ENCODE measurements at regions not wholly inside any gene's neighbourhood (a gene's known extent, or its start where the extent isn't known, plus 50 kb on each side); places are given as distances from the start of the nearest gene placed in this dataset.

DNA sequence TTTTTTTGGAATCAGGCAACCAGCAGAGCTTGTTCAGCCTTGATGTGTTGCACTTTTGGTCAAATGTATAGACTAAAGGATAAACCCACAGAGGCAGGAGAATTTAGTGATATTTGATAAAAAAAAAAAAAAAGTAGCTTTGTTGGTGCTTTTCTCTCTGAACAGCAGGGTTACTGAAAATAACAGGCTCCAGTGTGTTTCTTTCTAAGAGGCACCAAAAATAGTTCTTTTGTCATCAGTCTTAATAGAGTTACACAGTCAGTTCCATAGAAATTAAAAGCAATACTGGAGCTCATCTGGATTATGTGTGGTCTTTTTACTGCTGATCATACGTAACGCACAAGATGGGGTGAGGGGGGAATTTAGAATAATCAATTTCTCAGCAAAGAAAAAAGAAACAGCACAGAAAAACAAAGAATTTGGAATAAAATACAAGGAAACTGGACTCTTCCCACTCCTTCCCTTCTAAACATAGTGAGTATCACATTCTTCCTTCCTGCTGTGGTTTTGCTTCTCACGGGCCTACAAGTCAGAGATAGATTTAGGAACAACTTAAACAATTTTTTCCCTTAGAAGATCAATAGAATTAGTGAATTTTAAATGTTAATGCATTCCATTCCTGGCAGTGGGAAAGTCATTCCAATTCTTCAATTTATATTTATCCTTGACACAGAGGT is 178.8 kb upstream of the AKR1E2 start:
- H3K9me3 ChIP-seq (replicated peaks): no peaks in the 10 kb centered on the region
- no peaks in the 10 kb centered on the region for H3K27me3 ChIP-seq (replicated peaks)
- H3K36me3 ChIP-seq: no peaks in the 10 kb centered on the region
- no peak for DNase-seq (ENCODE audit: low read depth in 1 of 2, low spot score in 2 of 2)
- H3K4me1 ChIP-seq (replicated peaks): peaks cover 12% of the 10 kb centered on the region
- H3K4me3 ChIP-seq: no peak overlapping the region
- H3K27ac ChIP-seq: no peak overlapping the region

DNA sequence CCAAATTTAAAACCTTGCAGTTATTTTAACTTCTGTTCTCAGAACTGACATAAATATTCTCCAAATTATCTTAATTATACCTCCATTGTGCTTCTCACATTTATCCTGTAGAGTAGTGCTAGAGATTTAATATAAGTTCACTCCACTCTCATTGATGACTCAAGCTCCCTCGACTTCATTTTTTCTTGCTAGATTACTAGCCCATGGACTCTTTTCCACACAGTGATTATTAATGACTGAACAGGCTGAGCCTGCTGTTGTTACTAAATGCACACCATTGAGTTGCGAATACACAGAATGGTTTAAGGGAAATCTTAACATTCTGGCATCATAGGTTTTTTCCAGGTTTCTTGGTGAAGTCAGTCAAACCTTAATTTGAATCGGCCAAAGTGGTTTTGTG is 179.5 kb upstream of the AKR1E2 start:
- Histone ChIP-seq H3K36me3 (no peaks in the 10 kb centered on the region), H3K27me3 (replicated peaks) (no peaks in the 10 kb centered on the region), H3K4me1 (replicated peaks) (peaks cover 12% of the 10 kb centered on the region), H3K9me3 (replicated peaks) (no peaks in the 10 kb centered on the region), H3K27ac (no peak overlapping the region), H3K4me3 (no peak overlapping the region)
- no peak for DNase-seq (ENCODE audit: low read depth in 1 of 2, low spot score in 2 of 2)

DNA sequence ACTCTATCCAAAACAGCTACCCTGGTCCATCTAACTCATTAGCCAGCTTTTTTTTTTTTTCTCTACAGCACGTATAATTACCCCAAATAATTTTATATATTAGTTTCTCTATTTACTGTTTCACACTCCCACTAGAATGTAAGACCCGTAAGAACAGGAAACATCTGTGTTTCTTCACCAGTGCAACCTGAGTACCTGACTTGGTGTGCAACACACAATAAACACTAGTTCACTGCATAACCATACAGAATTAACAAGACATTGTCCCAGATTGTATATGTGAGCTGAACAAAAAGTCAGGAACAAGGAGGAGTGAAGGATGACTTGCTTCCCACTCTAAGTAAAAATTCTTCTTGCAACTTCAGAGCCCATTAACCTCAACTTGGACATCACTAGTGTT is 180.2 kb upstream of the AKR1E2 start:
- H3K4me3 ChIP-seq: no peak overlapping the region
- no peaks in the 10 kb centered on the region for H3K27me3 ChIP-seq (replicated peaks)
- H3K9me3 ChIP-seq (replicated peaks): no peaks in the 10 kb centered on the region
- H3K27ac ChIP-seq: no peak overlapping the region
- peaks cover 12% of the 10 kb centered on the region for H3K4me1 ChIP-seq (replicated peaks)
- H3K36me3 ChIP-seq: no peaks in the 10 kb centered on the region
- no peak for DNase-seq (ENCODE audit: low read depth in 1 of 2, low spot score in 2 of 2)

DNA sequence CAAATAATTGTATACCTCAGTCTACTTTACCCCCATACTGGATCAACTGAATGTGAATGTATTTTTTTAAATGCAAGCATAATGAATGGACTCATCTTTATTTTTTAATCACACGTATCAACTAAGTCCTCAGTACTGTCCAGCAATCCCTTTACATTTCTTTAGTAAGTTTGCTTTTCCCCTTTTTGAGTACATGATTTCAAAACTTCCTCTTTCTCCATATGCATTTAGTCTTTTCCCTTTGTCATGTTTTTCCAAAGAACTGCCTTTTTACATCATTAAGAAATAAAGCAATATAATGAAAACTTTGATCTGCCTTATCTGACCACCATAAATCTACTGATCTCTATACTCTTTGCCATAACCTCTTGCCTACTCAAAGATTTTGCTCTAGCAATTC is 182.5 kb upstream of the AKR1E2 start:
- Histone ChIP-seq H3K27me3 (replicated peaks) (no peaks in the 10 kb centered on the region), H3K4me3 (no peak overlapping the region), H3K4me1 (replicated peaks) (no peaks in the 10 kb centered on the region), H3K36me3 (no peaks in the 10 kb centered on the region), H3K9me3 (replicated peaks) (no peaks in the 10 kb centered on the region), H3K27ac (no peak overlapping the region)
- DNase-seq (ENCODE audit: low read depth in 1 of 2, low spot score in 2 of 2): no peak

DNA sequence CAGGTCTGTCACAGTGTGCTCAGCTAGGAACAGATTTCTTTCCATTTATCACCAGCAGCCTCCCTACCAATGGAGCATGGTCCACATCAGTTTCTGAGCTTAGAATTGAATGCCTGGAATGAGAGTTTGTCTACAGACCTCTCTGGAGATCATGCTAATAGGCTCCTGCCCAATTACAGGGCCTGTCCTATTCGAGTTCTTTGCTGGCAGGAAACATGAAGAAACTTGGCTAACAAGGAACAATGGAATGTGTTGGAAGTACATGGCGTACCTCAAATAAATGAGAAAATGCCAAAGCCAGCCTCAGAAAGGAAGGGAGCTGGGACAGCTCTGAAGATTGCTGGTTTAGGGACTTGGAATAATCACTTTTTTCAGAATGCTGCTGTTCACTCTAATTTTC is 186.0 kb upstream of the AKR1E2 start:
- H3K36me3 ChIP-seq: no peaks in the 10 kb centered on the region
- no peak overlapping the region for H3K27ac ChIP-seq
- no peak for DNase-seq (ENCODE audit: low read depth in 1 of 2, low spot score in 2 of 2)
- H3K27me3 ChIP-seq (replicated peaks): no peaks in the 10 kb centered on the region
- H3K4me1 ChIP-seq (replicated peaks): no peaks in the 10 kb centered on the region
- H3K4me3 ChIP-seq: no peak overlapping the region
- no peaks in the 10 kb centered on the region for H3K9me3 ChIP-seq (replicated peaks)

DNA sequence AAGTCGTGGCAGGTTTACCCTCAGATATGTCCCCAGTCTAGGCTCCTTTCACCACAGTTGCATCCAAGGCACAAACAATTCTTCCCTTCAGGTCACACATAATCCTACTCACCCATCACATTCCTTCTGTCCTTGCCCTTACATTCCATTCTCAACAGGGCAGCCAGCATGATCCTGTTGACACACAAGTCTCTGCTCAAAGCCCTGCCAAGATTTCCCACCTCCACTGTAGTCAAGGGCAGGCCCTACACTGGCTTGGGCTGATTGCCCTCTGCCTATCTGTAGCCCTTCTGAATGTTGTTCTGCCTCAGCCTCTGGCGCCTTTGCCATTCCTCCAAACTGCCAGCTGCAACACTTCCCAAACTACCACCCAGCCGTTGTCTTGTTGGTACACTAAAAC is 187.9 kb upstream of the AKR1E2 start:
- Histone ChIP-seq H3K9me3 (replicated peaks) (no peaks in the 10 kb centered on the region), H3K4me1 (replicated peaks) (no peaks in the 10 kb centered on the region), H3K27ac (no peak overlapping the region), H3K36me3 (no peaks in the 10 kb centered on the region), H3K27me3 (replicated peaks) (no peaks in the 10 kb centered on the region), H3K4me3 (no peak overlapping the region)
- no peak for DNase-seq (ENCODE audit: low read depth in 1 of 2, low spot score in 2 of 2)

DNA sequence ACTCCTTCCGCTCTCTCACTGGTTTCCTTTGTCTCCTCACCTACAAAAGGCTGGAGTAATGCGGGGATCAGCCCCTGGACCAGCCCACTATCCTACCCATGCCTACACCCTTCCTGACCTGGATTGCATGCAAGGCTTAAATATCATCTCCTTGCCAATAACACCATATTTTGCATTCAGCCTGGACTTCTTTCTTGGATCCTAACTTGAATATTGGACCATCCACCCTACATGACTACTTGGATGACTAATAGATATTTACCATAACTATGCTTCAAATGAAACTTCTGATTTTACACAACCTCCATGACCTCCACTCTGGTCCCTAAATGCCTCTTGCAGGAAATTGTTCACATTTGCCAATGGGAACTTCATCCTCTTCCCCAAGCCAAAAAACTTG is 188.3 kb upstream of the AKR1E2 start:
- no peaks in the 10 kb centered on the region for H3K36me3 ChIP-seq
- no peak for DNase-seq (ENCODE audit: low read depth in 1 of 2, low spot score in 2 of 2)
- H3K4me3 ChIP-seq: no peak overlapping the region

DNA sequence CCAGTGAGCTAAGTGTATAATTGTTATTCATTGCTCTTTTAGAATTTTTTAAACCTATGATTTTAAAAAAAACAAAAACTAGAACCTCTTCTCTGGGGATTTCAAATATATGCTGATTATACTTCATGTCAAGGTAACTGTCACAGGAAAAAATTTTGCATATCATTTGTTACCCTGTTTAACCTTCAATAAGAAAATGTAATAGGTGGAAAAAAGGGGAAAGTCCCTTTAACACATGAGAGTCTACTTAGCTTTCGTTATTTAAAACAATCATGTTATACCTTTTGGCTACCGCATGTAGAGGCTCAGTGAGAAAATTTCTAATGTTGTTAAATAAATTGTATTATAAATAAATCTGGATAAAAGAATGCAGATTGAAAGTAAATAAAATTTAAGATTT is 190.1 kb upstream of the AKR1E2 start:
- DNase-seq (ENCODE audit: low read depth in 1 of 2, low spot score in 2 of 2): no peak
- Histone ChIP-seq H3K4me3 (no peak overlapping the region), H3K9me3 (replicated peaks) (no peaks in the 10 kb centered on the region), H3K27me3 (replicated peaks) (no peaks in the 10 kb centered on the region), H3K27ac (no peak overlapping the region), H3K4me1 (replicated peaks) (no peaks in the 10 kb centered on the region), H3K36me3 (no peaks in the 10 kb centered on the region)

More for the DNA sequence above, 188.3 kb upstream of the AKR1E2 start:
- no peaks in the 10 kb centered on the region for H3K27me3 ChIP-seq (replicated peaks)
- no peaks in the 10 kb centered on the region for H3K4me1 ChIP-seq (replicated peaks)
- no peak overlapping the region for H3K27ac ChIP-seq
- H3K9me3 ChIP-seq (replicated peaks): no peaks in the 10 kb centered on the region

DNA sequence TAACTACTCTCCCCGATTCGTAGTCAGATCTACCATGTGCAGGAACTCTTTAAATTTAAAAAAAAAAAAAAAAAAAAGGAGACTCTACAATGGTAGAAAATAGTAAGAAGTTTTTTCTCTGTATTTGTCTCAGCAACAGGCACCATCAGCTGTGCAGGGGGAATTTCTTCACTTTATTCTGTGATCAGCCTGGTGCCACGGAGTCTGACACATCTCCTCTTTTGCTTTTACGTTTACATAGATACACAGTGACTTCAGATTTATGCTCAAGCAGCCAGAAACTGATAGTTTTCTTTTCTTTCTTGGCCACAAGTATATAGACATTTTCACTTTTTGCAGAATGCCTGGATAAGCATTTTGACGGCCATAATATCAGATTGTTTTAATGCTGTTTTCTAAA is 190.6 kb upstream of the AKR1E2 start:
- Histone ChIP-seq H3K9me3 (replicated peaks) (no peaks in the 10 kb centered on the region), H3K27me3 (replicated peaks) (no peaks in the 10 kb centered on the region), H3K27ac (no peak overlapping the region), H3K36me3 (no peaks in the 10 kb centered on the region), H3K4me3 (no peak overlapping the region), H3K4me1 (replicated peaks) (no peaks in the 10 kb centered on the region)
- DNase-seq (ENCODE audit: low read depth in 1 of 2, low spot score in 2 of 2): no peak

DNA sequence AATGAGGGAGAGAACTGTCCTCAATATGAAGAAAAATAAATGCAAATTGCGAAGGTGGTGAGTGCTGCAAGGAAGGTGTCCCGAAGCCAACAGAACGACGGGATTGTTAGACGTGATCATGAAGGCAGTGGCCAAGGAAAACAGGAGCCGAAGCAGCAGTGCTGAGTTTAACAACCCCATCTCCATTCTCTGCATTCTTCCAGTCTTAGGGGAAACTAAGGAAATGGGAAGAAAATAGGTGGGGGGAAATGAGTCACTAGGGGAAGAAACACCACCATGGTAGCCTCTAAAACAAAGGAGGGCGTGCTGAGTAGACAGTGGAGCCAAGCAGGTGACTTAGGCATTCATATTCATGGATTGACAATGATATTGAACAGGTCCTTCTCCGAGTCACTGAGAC is 192.2 kb upstream of the AKR1E2 start:
- Histone ChIP-seq H3K36me3 (no peaks in the 10 kb centered on the region), H3K9me3 (replicated peaks) (no peaks in the 10 kb centered on the region), H3K4me3 (no peak overlapping the region), H3K27ac (no peak overlapping the region), H3K4me1 (replicated peaks) (no peaks in the 10 kb centered on the region), H3K27me3 (replicated peaks) (no peaks in the 10 kb centered on the region)
- no peak for DNase-seq (ENCODE audit: low read depth in 1 of 2, low spot score in 2 of 2)

DNA sequence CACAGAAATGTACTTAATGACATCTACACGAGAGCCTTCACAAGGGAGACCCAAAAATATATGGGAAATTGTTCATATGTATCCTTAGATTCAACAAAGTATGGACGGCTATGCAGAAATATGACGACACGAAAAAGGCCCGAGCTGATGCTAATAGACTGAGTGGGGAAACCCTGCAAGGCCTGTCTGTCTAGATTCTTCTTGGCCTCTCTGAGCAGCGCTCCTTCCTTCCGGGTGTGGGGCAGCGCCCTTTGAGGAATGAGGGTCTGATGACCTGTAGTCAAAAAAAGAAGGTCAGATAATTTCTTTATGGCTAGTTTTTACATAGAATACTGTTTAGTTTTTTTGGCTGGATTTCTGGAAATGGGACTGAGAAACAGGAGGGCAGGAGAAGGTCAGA is 192.8 kb upstream of the AKR1E2 start:
- Histone ChIP-seq H3K27ac (no peak overlapping the region), H3K27me3 (replicated peaks) (no peaks in the 10 kb centered on the region), H3K36me3 (no peaks in the 10 kb centered on the region), H3K4me3 (no peak overlapping the region), H3K9me3 (replicated peaks) (no peaks in the 10 kb centered on the region), H3K4me1 (replicated peaks) (no peaks in the 10 kb centered on the region)
- DNase-seq (ENCODE audit: low read depth in 1 of 2, low spot score in 2 of 2): no peak

DNA sequence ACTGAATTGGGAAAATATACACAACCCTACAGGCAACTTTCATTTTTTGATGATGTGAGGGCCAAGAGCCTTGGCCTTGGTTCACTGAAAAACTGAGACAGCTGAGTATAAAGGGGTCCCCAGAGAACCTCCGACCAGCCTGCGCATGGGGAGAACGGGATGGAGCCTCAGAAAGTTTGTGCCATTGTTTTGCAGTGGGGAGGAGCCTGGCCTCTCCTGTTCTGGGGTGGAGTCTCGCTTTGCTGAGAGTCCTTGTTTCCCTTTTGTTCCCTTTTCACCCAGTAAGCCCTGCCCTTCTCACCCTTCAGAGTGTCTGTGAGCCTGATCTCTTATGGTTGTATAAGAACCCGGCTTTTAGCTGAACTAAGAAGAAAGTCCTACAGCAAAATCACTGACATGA is 193.2 kb upstream of the AKR1E2 start:
- H3K36me3 ChIP-seq: no peaks in the 10 kb centered on the region
- no peaks in the 10 kb centered on the region for H3K4me1 ChIP-seq (replicated peaks)
- H3K27ac ChIP-seq: no peak overlapping the region
- H3K4me3 ChIP-seq: no peak overlapping the region
- no peaks in the 10 kb centered on the region for H3K9me3 ChIP-seq (replicated peaks)
- no peaks in the 10 kb centered on the region for H3K27me3 ChIP-seq (replicated peaks)
- DNase-seq (ENCODE audit: low read depth in 1 of 2, low spot score in 2 of 2): no peak

DNA sequence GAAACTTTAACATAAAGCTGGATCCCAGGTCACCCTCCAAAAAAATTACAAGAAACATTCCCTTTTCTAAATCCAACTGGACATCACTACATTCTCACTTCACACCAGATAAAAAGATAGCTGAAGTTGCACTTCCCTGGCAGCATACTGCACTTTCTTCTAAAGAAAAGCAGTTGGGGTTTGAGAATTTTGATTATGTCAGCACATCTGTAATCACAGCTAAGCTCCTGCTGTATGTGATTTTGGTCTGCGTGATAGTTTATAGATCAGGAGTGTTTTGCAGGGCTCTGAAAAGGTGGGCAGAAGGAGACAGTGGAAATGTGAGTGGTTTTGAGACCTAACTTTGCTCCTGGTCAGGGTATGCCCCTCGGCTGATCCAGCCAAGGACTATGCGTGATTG is 199.1 kb upstream of the AKR1E2 start:
- H3K27me3 ChIP-seq (replicated peaks): no peaks in the 10 kb centered on the region
- 0 out of 2 replicates have a peak, but pooled peaks cover 2% of the 10 kb centered on the region for H3K9me3 ChIP-seq (replicated peaks)
- no peak overlapping the region for H3K4me3 ChIP-seq
- H3K36me3 ChIP-seq: no peaks in the 10 kb centered on the region
- H3K4me1 ChIP-seq (replicated peaks): no peaks in the 10 kb centered on the region
- no peak for DNase-seq (ENCODE audit: low read depth in 1 of 2, low spot score in 2 of 2)
- H3K27ac ChIP-seq: no peak overlapping the region

DNA sequence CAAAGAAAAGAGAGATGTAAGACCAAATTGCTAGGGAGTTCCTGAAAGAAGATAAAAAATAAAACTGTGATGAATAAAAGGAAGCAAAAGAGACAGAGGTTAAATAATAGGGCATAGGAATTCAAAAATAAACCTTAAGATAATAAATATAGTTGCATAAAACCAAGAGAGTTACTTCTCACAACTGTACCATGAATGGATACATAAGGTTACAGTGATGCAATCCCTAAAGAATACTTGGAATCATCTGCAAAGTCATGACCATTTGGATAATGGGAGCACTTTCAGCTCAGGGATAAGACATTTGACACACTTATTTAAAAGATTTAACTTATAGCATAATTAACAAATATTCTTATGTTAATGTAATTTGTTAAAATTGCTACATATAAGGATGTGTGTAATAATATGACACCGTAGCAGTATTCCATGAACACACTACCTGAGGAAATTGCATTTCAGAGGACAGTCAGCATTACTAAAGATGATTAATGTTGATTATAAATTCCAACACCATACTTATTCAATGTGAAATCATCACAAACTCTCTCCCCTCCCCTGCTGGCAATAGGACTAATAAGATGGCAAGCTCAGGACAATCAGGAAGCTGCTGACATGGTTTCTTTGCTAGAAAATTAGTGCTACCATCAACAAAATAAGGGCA is 202.1 kb upstream of the AKR1E2 start:
- Histone ChIP-seq H3K4me1 (replicated peaks) (no peaks in the 10 kb centered on the region), H3K9me3 (replicated peaks) (0 out of 2 replicates have a peak, but pooled peaks cover 2% of the 10 kb centered on the region), H3K4me3 (no peak overlapping the region), H3K27me3 (replicated peaks) (no peaks in the 10 kb centered on the region), H3K27ac (no peak overlapping the region), H3K36me3 (no peaks in the 10 kb centered on the region)
- DNase-seq (ENCODE audit: low read depth in 1 of 2, low spot score in 2 of 2): no peak

DNA sequence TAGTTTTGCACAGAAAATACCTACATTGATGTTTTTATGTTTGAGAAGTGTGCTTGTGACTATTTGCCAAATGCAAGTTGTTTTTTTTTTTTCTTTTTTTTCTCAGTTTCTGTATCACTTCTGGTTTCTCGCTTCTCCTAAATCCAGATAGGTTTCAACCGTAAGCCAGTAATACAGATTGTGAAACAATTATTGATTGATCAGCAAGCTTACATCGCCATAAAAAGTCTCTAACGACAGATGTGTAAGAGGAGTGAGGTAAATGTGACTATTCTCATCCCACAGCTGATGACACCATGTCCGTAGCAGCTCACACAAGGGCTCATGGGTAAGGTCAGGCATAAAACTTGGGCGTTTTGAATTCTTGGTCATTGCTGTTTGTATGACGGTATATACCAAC is 202.8 kb upstream of the AKR1E2 start:
- Histone ChIP-seq H3K36me3 (no peaks in the 10 kb centered on the region), H3K4me3 (no peak overlapping the region), H3K27ac (no peak overlapping the region), H3K27me3 (replicated peaks) (no peaks in the 10 kb centered on the region), H3K4me1 (replicated peaks) (no peaks in the 10 kb centered on the region), H3K9me3 (replicated peaks) (0 out of 2 replicates have a peak, but pooled peaks cover 2% of the 10 kb centered on the region)
- DNase-seq (ENCODE audit: low read depth in 1 of 2, low spot score in 2 of 2): no peak
